GM15510 (cell line): ENCODE measurements at regions not wholly inside any gene's neighbourhood (a gene's known extent, or its start where the extent isn't known, plus 50 kb on each side); places are given as distances from the start of the nearest gene placed in this dataset.

Experiments
- POLR2A ChIP-seq: IDR thresholded peaks from 3 replicates; pipeline ENCODE4 v1.6.1; 2011; ENCODE audit warnings: borderline replicate concordance; ENCODE audit not compliant: insufficient read length; ENCODE audit errors: extremely low read depth

- TF ChIP-seq POLR2A: no peak
Observed at GRCh38 chr12:124477107-124477915, 90.1 kb downstream of the NCOR2 start.

- TF ChIP-seq POLR2A: no peak
Observed at GRCh38 chr12:124476011-124476400, 91.4 kb downstream of the NCOR2 start.

DNA sequence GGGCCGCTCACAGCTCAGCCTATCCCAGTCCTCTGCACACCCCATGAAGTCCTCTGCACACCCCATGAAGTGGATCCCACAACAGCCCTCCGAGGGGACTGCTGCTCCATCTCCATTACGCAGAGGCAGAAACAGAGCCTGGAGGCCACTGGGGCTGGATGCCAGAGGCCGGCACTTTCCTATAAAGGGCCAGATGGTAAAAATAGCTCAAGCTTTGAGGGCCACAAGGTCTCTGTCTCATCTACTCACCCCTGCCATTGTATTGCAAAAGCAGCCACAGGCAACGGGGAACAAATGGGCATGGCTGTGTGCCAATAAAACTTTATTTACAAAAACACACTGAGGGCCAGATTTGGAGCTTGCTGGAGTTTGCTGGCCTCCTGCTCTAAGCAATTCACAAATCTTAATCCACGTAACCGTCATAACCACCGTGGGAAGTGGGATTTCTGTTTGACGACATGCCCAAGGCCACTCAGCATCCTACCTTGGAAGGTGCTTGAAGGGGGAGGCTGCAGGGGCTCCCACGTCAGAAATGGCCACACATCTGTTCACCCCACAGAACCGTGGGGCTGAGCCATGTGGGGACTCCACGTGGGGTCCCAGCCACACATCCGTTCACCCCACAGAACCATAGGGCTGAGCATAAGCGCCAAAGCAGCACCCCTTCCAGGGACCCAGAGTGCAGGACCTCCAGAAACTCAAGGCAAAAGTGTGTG lies 92.0 kb downstream of the NCOR2 start:
- TF ChIP-seq POLR2A: no peak

DNA sequence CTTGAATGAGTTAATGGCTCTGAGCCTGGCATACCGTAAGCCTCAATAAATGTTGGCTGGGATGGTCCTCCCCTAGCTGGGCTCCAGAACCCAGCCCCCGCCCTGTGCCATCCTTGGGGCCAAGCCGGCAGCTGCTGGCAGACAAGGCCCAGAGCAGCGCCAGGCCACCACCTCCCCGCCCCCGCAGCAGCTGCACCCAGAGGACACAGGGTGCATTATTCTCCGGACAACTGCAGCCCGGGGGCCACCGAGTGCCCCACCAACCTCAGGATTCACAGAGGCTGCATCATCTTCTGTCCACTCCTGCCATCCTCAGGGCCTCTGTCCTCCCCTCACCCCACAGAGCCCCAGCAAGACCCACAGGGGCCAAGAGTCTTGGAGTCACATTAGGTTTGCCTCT lies 92.7 kb downstream of the NCOR2 start:
- no peak for TF ChIP-seq POLR2A

GRCh38 chr12:124472690-124473279 lies 94.6 kb downstream of the NCOR2 start:
- no peak for TF ChIP-seq POLR2A

- no peak for TF ChIP-seq POLR2A
Observed at GRCh38 chr12:124471828-124472227, 95.6 kb downstream of the NCOR2 start.

DNA sequence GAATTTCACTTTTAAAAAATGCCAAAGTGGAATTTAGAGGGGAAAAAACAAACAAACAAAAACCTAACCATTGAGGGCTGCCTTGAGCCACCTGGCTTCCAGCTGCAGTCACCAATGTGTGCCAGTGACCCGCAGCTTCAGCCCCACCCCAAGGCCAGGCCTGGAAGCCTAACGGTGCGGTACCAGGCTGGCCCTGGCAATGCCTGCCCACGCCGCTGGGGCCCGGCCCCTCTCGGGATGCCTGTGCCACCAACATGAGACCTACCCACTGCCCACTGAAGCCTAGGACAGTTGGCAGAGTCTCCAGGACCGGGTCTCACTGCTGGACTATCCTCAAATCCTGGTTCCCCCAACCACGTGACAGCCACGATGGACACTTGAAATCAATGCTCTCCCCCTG lies 96.6 kb downstream of the NCOR2 start:
- no peak for TF ChIP-seq POLR2A

DNA sequence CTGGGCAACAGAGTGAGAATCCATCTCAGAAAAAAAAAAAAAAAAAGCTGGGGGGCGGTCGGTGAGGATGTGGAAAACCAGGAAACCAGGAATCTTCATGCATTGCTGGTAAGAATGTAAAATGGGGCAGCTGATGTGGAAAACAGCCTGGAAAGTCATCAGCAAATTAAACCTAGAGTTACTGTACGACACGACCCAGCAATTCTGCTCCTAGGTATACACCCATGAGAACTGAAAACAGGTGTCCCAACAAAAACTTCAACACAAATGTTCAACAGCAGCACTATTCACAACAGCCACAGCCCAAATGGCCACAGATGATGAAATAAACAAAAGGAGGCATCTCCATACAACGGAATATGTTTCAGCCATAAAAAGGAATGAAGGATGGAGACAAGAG lies 97.3 kb downstream of the NCOR2 start:
- TF ChIP-seq POLR2A: no peak

- TF ChIP-seq POLR2A: no peak
Observed at GRCh38 chr12:124469193-124469888, 98.1 kb downstream of the NCOR2 start.

GRCh38 chr12:124466216-124467128 lies 100.9 kb downstream of the NCOR2 start:
- peak; percentile 43 for TF ChIP-seq POLR2A

DNA sequence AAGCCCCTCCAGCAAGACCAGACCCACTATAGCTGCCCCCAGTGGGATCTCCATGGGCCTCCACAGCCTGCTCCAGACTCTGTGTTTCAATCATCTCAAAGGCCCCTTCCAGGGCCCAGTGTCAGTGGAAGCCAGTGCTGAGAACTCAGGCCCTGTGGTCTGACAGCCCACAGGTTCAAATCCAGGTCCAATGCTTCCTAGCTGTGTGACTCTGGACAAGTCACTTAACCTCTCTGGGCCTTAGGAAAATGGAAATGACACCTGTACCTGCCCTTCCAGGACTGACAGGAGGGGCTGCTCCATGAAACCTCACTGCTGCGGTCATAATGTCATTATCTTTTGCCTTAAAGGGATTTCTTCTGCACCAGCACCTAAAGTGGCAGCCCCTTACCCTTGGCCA lies 101.9 kb downstream of the NCOR2 start:
- TF ChIP-seq POLR2A: no peak

DNA sequence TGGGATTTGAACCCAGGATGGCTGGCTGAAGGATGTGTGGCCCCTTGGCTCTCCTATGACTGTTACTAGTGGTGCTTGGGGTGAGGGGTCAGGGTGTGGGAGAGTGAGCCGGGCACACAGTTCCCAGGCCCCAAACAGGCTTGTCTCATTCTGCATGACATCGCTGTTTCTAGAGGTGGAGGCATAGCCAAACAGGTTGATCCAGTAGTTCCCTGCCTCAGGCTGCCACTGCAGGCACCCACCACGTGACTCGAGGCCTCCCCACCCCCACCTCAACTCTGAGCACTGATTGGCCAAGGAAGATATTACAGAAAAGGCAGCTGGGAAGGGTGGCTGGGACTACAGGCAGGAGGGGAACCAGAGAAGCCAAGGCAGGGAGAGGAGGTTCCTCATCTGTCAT lies 102.6 kb downstream of the NCOR2 start:
- TF ChIP-seq POLR2A: no peak

DNA sequence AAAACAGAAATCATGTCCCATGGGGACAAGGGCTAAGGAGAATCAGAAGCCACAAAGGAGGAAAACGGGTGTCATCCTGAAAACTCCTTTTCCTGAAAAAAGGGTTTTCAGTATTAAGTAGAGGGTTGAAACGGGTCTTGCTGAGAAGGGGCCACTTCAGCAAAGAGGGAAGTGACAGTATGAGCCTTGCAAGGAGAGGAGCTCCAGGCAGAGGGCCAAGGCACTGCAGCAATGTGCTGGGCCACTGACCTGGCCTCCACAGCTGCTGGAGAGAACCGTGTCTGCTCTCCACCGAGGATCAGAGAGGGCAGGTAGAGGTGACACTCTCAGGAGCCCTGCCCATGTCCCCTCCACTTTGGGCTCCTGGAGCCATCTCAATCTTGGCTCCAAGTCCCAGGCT lies 103.3 kb downstream of the NCOR2 start:
- TF ChIP-seq POLR2A: no peak

GRCh38 chr12:124463341-124463921 lies 104.0 kb downstream of the NCOR2 start:
- TF ChIP-seq POLR2A: no peak
